Fibroblast of skin of abdomen (primary cell): ENCODE measurements at regions not wholly inside any gene's neighbourhood (a gene's known extent, or its start where the extent isn't known, plus 50 kb on each side); places are given as distances from the start of the nearest gene placed in this dataset.
"Not testable (repeated sequence)": the region's sequence is repeated elsewhere in the genome, so short reads cannot be mapped to it uniquely, and the experiment has no call there.

Source experiments
- DNase-seq: peaks from one replicate; pipeline ENCODE4 v3.0.0-alpha.2; 2013

DNA sequence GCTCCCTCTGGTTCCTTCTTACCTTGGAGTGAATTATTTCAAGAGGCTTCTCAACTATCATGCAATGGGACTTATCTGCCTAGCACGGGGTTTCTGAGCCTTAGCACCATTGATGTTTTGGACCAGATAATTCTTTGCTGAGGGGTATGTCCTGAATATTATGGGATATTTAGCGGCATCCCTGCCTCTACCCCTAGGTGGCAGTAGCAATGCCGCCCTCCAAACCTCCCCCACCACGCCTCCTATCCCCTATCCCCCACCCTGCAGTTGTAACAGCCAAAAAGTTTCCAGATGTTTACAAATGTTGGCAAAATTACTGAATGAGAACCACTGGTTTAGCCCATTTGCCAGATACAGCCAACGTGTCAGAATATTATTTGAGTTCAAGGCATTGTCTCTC is 125.5 kb downstream of the POSTN start:
- DNase-seq: no peak

GRCh38 chr13:37472266-37472665 is 126.3 kb downstream of the POSTN start:
- not testable (repeated sequence) for DNase-seq

DNA sequence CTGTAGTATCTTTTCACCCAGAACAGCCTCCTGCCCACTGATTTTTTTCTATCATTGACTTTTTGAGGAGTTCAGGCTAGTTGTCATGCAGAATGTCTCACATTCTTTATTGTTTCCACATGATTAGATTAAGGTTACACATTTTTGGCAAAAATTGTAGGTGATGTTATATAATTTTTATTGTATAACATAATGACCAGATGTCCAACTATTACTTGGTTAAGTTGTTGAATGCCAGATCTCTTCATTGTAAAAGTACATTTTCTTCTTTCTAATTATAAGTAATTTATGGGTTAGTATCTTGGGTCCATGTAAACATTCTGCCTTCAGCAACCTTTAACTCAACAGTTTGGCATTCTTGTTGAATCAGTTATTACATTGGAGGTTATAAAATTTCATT is 138.4 kb downstream of the POSTN start:
- peak; percentile 78 for DNase-seq

GRCh38 chr13:37457612-37458011 is 141.0 kb downstream of the POSTN start:
- peak; percentile 79 for DNase-seq

DNA sequence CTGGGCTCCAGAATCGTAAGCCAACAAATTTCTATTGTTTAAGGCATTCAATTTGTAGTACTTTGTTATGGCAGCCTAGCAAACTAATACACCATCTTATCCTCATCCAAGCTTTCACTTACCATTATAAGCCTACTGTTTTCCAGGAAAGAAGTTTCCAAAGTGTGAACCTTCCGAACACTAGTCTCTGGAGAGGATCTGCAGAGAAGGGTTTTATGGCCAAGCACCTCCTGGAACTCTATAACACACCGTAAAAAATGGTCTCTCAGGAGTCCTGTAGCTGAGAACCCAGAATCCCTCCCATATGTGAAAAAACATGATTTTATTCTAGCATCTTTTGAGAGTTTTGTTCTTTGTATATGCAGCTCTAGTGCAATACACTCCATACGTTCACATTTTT is 142.1 kb downstream of the POSTN start:
- no peak for DNase-seq

GRCh38 chr13:37456041-37456440 is 142.5 kb downstream of the POSTN start:
- no peak for DNase-seq

DNA sequence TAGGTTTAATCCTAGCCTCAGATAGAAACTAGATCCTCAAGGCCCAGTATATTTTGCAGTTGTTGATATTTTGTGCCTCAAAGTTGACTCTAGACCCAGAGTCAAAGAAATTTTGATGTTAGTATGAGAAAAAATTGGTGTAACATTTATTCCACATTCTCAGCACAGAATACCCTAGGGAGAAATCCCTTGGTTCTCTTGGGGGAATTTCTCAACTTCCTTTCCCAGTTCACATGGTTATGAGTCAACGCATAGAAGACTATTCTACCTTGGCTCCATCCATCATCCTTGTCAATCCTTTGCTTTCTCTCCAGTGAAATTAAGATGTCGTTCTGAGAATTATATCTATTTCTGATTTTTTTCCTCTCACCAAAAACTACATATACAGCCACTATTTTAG is 145.3 kb downstream of the POSTN start:
- peak; percentile 74 for DNase-seq

GRCh38 chr13:37450276-37450675 is 148.3 kb downstream of the POSTN start:
- no peak for DNase-seq

GRCh38 chr13:37448153-37448552 is 150.4 kb downstream of the POSTN start:
- no peak for DNase-seq

DNA sequence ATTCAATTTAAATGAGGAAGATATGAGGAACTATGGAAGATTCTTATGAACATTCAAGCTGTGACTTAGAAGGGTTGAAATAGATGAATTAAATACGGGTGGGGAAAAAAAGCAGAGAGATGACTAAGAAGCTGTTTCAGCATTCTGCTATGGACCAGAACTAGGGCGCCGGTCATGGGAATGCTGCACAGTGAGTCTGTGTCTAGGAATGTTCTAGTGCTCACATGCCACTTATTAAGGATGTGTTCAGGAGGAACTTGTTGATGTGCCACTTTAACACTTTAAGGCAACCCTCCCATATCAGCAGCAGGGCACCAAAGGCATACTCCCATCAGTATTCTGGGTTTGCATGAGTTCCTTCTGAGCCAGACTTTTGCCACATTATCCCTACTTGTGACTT is 152.1 kb downstream of the POSTN start:
- DNase-seq: peak; percentile 97

DNA sequence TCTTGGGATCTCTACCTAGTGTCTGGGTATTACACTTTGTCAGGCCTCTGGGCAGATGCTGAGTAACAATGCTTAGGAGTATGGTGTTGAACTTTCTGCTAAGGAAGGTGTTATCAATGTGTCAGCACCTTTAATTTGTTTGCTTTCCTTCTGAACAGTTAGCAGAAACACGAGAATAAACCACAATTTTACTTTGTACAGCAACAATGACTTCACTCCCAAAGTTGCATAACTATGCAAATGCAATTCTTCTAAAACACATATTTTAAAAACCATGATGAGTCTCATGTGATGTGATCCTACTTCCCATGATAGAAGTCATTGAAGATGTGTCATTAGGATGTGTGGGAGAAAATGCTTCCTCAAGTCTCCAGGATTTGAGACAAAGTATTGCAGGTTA is 155.0 kb downstream of the POSTN start:
- DNase-seq: peak; percentile 93

GRCh38 chr13:37442996-37443395 is 155.6 kb downstream of the POSTN start:
- no peak for DNase-seq

- no peak for DNase-seq
Measured at GRCh38 chr13:37435881-37436280, 162.7 kb downstream of the POSTN start.

GRCh38 chr13:37433086-37433485 is 165.5 kb downstream of the POSTN start:
- DNase-seq: no peak

GRCh38 chr13:37429976-37430375 is 168.6 kb downstream of the POSTN start:
- peak; percentile 79 for DNase-seq

GRCh38 chr13:37427843-37428494 is 170.6 kb downstream of the POSTN start:
- DNase-seq: no peak

DNA sequence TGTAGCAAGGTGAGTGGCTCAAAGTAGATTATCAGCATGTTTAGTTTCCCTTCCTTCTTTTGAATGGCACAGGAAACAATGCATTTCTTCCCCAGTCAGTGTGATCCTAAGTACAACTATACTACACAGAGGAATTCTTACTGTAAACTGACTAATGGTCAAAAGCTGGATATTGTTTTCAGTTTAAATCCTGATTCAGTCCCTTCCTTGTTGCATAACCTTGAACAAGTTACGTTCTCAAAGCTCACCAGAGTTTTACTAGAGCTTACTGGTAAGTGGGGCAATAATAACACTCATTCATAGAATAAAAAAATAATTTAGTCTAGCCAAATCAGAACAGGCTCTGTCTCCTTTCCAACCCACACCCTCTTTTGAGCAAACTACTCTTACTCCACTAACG is 180.1 kb downstream of the POSTN start:
- no peak for DNase-seq

- DNase-seq: no peak
Measured at GRCh38 chr13:37417060-37417441, 181.5 kb downstream of the POSTN start.

DNA sequence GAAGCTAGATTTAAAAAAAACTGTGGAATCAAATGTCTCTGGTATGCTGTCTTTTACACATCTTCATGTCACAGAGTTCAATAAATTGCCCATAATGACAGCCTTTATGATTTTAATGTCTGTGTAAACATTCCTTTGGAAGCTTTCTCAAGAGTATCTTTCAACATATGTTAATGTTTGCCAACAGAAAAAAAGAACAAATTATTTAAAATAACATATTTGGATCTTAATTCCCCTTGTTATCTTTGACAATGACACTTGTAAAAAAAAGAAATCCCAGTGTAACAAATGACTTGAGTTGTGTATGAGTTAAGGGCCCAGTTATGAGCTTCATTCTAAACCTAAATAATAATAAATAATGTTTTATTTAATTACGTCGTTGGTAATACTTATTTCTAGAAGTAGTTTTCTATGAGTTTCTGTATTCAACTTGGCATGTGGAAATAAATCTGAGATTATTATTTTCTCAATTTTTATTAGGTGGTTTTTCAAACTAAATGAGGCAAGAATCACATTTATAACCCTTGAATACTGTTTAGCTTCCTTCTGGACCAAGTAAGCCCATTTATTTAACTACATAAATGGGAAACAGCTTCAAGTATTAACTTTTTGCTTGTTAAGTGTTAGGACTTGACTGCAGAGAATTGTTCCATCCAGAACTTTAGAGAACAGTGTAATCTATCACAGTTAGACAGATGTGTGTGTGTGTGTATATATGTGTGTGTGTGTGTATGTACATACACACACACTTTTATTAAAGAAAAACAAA is 182.1 kb downstream of the POSTN start:
- DNase-seq: peak; percentile 58

DNA sequence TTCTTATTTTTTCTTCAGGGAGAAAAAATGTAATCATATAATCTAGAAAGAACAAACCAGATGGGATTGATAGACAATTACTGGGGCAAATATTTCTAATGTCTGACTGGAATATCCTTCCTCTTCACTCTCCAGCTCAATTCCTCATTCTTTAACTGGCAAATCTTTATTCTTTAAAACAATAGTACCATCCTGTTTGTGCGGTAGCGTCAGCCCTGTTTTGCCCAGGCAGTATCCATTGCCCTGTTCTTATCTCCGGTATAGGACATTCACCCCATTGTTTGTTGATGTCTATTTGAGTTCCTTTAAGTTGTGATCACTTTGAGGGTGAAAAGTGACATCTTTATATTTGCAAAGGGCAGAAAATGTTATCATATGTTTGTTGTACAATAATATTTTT is 185.4 kb downstream of the POSTN start:
- no peak for DNase-seq

DNA sequence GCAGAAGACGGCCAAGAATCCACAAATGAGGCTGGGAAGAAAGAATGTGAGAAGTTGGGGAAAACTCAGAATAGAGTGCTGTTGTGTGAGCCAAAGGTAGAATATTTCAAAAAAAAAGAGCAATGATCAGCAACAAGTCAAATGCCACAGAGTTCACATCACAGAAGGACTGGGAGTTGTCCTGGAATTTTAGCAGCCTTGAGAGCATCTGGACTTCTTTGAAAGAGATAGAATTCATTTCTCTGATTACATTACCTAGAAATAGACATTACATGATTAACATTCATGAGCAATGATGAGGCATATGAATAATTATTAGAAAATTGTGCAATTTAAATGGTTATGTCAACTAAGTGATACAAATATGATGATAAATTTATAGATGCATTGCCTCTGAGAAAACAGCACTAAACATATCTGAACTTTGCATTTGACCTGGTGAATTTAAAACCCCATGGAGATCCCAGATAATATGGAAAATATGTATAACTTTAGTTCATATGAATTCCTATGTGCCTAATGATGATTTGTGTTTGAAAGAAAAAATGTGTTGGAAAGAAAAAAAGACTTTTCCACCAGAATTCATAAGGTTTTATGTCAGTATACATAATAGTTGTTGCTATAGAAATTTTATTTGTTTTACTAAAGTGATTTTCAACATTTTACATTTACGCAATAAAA is 186.2 kb downstream of the POSTN start:
- peak; percentile 94 for DNase-seq

GRCh38 chr13:37410316-37410715 is 188.3 kb downstream of the POSTN start:
- no peak for DNase-seq

GRCh38 chr13:37409756-37410155 is 188.8 kb downstream of the POSTN start:
- peak; percentile 65 for DNase-seq

- DNase-seq: no peak
Measured at GRCh38 chr13:37407156-37407555, 191.4 kb downstream of the POSTN start.
